AG10803 (cell line): ENCODE measurements at regions not wholly inside any gene's neighbourhood (a gene's known extent, or its start where the extent isn't known, plus 50 kb on each side); places are given as distances from the start of the nearest gene placed in this dataset.
A peak's percentile ranks its signal among the peaks of the same experiment; 100 is the strongest.

Experiments
- DNase-seq: peaks from one replicate; pipeline ENCODE4 v3.0.0; 2010; ENCODE audit warnings: low read depth
- H3K4me3 ChIP-seq: 2 replicates; pipeline ENCODE4 v1.5.1; 2011; ENCODE audit warnings: mild to moderate bottlenecking, low read length, control low read depth
- CTCF ChIP-seq: conservative IDR thresholded peaks from 2 replicates; pipeline ENCODE4 v1.5.1; 2011; ENCODE audit warnings: mild to moderate bottlenecking, low read length, control low read depth, inconsistent platforms

- no peak for DNase-seq
- no peak for TF ChIP-seq CTCF
- H3K4me3 ChIP-seq: no peak overlapping the region
Measured at GRCh38 chr11:92330114-92330513, 105.5 kb downstream of the FAT3 start.

DNA sequence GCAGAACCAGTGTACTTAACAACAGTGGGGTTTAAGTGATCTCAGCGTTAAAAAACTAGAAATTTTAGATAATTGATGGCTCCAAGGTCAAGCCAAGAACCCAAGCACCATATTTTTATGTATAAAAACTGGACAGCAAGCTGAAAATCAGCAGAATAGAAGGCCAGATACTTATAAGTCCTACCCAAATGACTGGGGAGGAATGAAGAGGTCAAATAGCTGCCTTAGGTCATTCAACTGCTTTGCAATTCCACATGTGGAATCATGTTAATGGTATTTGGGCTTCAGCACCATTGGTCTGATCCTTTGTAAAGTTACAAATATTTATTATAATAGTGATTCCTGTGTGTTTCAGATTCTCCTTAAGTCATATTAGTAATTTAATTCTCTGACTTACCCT, 108.4 kb downstream of the FAT3 start:
- TF ChIP-seq CTCF: no peak
- no peak overlapping the region for H3K4me3 ChIP-seq
- DNase-seq: peak; percentile 85

GRCh38 chr11:92340839-92341238, 116.2 kb downstream of the FAT3 start:
- TF ChIP-seq CTCF: peak; percentile 39; the same call in 1 of the 2 replicates

GRCh38 chr11:92342034-92342720, 117.6 kb downstream of the FAT3 start:
- H3K4me3 ChIP-seq: no peak overlapping the region
- TF ChIP-seq CTCF: no peak
- DNase-seq: no peak

More at GRCh38 chr11:92340839-92341238, 116.2 kb downstream of the FAT3 start:
- H3K4me3 ChIP-seq: no peak overlapping the region
- DNase-seq: peak; percentile 22

DNA sequence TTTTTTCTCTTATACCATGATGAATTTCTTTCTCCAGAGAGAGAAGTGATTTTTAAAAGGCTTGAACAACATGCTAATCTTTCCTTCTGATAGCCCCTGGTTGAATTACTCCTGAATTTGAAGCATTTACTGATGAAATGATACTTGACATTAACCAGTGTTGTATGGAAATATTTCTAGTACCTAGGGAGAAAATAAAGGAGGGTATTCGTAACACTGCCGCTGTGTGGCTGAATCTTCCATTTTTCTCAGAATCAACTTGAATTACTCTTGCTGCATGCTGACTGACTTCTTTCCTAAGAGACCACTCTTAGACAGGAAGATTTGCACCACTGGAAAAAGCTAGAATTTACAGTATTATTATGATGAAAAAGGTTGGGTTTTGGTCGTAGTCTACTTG, 118.3 kb downstream of the FAT3 start:
- no peak for DNase-seq
- H3K4me3 ChIP-seq: no peak overlapping the region
- no peak for TF ChIP-seq CTCF

DNA sequence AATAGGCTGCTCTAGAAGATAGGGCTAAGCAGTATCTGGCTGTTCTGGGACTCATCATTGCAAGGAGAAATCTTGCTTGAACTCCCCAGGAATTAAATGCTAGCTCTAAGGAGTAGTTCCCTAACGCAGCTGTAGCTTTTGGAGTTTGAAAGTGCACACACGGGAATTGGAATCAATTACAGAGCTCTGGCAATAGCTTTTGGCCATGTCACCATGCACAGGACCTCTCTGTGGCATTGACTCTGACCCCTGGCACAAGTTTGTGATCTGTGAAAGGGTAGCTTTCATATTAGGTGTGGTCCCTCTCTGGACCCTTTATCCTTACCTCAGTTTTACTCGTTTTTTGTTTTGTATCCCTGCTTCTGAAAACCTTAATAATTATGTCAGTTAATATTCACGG, 121.6 kb downstream of the FAT3 start:
- H3K4me3 ChIP-seq: no peak overlapping the region
- TF ChIP-seq CTCF: no peak
- DNase-seq: no peak

DNA sequence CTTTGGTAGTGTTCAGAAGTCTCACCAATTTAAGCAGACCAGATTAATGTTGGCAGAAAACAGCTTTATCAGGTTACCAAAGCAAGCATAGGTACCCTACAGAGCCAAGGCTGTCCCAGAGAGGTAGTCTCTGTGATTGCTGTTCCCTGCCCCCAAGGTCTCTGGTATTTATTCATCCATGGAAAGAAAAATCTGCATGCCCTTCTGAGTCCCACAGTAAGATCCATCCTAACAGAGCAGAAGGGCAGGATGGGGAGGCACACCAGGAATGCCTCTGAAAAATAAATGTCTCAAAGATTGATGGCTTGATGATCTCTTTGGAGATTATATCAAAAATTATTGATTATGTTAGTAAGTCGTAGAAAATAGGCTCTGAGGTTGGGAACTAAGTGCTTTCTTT, 122.8 kb downstream of the FAT3 start:
- H3K4me3 ChIP-seq: no peak overlapping the region
- no peak for DNase-seq
- TF ChIP-seq CTCF: no peak
